Lung (tissue), 11 donors: ENCODE measurements at regions not wholly inside any gene's neighbourhood (a gene's known extent, or its start where the extent isn't known, plus 50 kb on each side); places are given as distances from the start of the nearest gene placed in this dataset.

Experiments used
- ATAC-seq: fragments of 200-7000 bp; cut with Tn5 transposase; one replicate; pipeline ENCODE4 v1.9.1; 2020; ENCODE audit warnings: moderate number of reproducible peaks; ENCODE audit not compliant: insufficient read depth, low FRiP score
- DNase-seq, 3 donors: peaks; one replicate each; pipeline ENCODE4 v3.0.0-alpha.2; 2013 to 2017
- H3K27ac ChIP-seq, 2 donors: one replicate each; pipeline ENCODE4 v1.5.1; 2013; ENCODE audit warnings: mild to moderate bottlenecking in 2 of 2, moderate library complexity in 2 of 2, control low read depth in 1 of 2, inconsistent platforms in 1 of 2, low read depth in 1 of 2, low read length in 1 of 2
- H3K27me3 ChIP-seq, 3 donors: one replicate each; pipeline ENCODE4 v1.5.1; 2013; ENCODE audit warnings: low read length in 2 of 3; ENCODE audit not compliant: control insufficient read depth in 3 of 3, insufficient read depth in 3 of 3
- H3K36me3 ChIP-seq, 4 donors: one replicate each; pipeline ENCODE4 v1.5.1; 2013; ENCODE audit warnings: low read length in 4 of 4, mild to moderate bottlenecking in 1 of 4, moderate library complexity in 1 of 4; ENCODE audit not compliant: control insufficient read depth in 4 of 4, insufficient read depth in 4 of 4
- H3K4me1 ChIP-seq, 5 donors: one replicate each; pipeline ENCODE4 v1.5.1; 2013; ENCODE audit warnings: low read length in 5 of 5, mild to moderate bottlenecking in 2 of 5, moderate library complexity in 1 of 5; ENCODE audit not compliant: control insufficient read depth in 5 of 5, insufficient read depth in 5 of 5
- H3K4me3 ChIP-seq: one replicate; pipeline ENCODE4 v1.5.1; 2013; ENCODE audit warnings: mild to moderate bottlenecking, control low read depth, moderate library complexity
- H3K9ac ChIP-seq, 2 donors: one replicate each; pipeline ENCODE4 v1.5.1; 2013; ENCODE audit warnings: low read length in 2 of 2, control low read depth in 1 of 2; ENCODE audit not compliant: insufficient read depth in 1 of 2
- H3K9me3 ChIP-seq, 4 donors: one replicate each; pipeline ENCODE4 v1.5.1; 2013; ENCODE audit warnings: low read length in 3 of 4, mild to moderate bottlenecking in 1 of 4, moderate library complexity in 1 of 4; ENCODE audit not compliant: control insufficient read depth in 4 of 4, insufficient read depth in 3 of 4
- CTCF ChIP-seq: IDR thresholded peaks from 2 replicates; pipeline ENCODE4 v1.5.1; 2012; ENCODE audit warnings: mild to moderate bottlenecking; ENCODE audit errors: control extremely low read depth, extremely low read depth
- WGBS, 2 donors: extraction: QIAGEN DNeasy Blood & Tissue Kit; methylation state at CpG; one replicate each; pipeline ENCODE4 v1.1.7; 2013; 5-methylcytosine and 5-hydroxymethylcytosine counted together
- donor health status: control.
- donor health status: control.
- donor health status: Bipolar disorder and iron deficiency.
- donor health status: healthy.
- donor health status: DM: yes; HTN: yes; CAD: no.

GRCh38 chr10:10207538-10207937 lies 810.1 kb upstream of the CELF2 start:
- Histone ChIP-seq H3K27me3 (no peaks in the 10 kb centered on the region), H3K27ac (no peak overlapping the region), H3K36me3 (no peaks in the 10 kb centered on the region), H3K9me3 (peaks cover 0 to 8% (median under 1%) of the 10 kb centered on the region in 4 donors), H3K9ac (no peak overlapping the region), H3K4me3 (no peak overlapping the region), H3K4me1 (peaks cover 0 to 23% (median 5%) of the 10 kb centered on the region in 5 donors)
- DNase-seq (no peak), ATAC-seq (no peak)
- 76 to 95% methylated on average over 2 to 3 of the region's 3 CpGs for WGBS, 2 donors
- TF ChIP-seq CTCF, result no peak

- Histone ChIP-seq H3K27ac (no peak overlapping the region), H3K9ac (no peak overlapping the region), H3K9me3 (peaks cover 0 to 8% (median 0%) of the 10 kb centered on the region in 4 donors), H3K4me3 (no peak overlapping the region), H3K36me3 (no peaks in the 10 kb centered on the region), H3K27me3 (no peaks in the 10 kb centered on the region), H3K4me1 (peaks cover 0 to 23% (median 5%) of the 10 kb centered on the region in 5 donors)
- no peak for ATAC-seq
- DNase-seq, result peak in 2 of 3 donors; percentile 39 to 50
- 66 to 77% methylated on average over 4 of the region's 4 CpGs for WGBS, 2 donors
- no peak for TF ChIP-seq CTCF
Measured at GRCh38 chr10:10208196-10208595, 809.5 kb upstream of the CELF2 start.

- peaks cover 0 to 23% (median 5%) of the 10 kb centered on the region in 5 donors for H3K4me1 ChIP-seq
- 44 to 50% methylated on average over 3 of the region's 3 CpGs for WGBS, 2 donors
- H3K9me3 ChIP-seq, result peaks cover 0 to 8% (median 0%) of the 10 kb centered on the region in 4 donors
- H3K9ac ChIP-seq, result peak overlapping the region; percentile 27 to 42
- no peaks in the 10 kb centered on the region for H3K27me3 ChIP-seq
- peak; percentile 84 to 96 (median 95) for DNase-seq
- H3K27ac ChIP-seq, result no peak overlapping the region
- TF ChIP-seq CTCF, result no peak
- no peak overlapping the region for H3K4me3 ChIP-seq
- no peaks in the 10 kb centered on the region for H3K36me3 ChIP-seq
- ATAC-seq, result no peak
Measured at GRCh38 chr10:10209167-10209566, 808.5 kb upstream of the CELF2 start.

- no peaks in the 10 kb centered on the region for H3K36me3 ChIP-seq
- DNase-seq (no peak), ATAC-seq (no peak)
- H3K9ac ChIP-seq, result no peak overlapping the region
- no peak for TF ChIP-seq CTCF
- no peaks in the 10 kb centered on the region for H3K9me3 ChIP-seq
- H3K27ac ChIP-seq, result no peak overlapping the region
- H3K27me3 ChIP-seq, result no peaks in the 10 kb centered on the region
- peaks cover 0 to 23% (median 5%) of the 10 kb centered on the region in 5 donors for H3K4me1 ChIP-seq
- H3K4me3 ChIP-seq, result no peak overlapping the region
Measured at GRCh38 chr10:10211409-10211808, 806.3 kb upstream of the CELF2 start.
